T-helper 17 cell (primary cell): ENCODE measurements at regions not wholly inside any gene's neighbourhood (a gene's known extent, or its start where the extent isn't known, plus 50 kb on each side); places are given as distances from the start of the nearest gene placed in this dataset.
"Not testable (repeated sequence)": the region's sequence is repeated elsewhere in the genome, so short reads cannot be mapped to it uniquely, and the experiment has no call there.

ENCODE experiments used
- ATAC-seq: fragments of 150-1000 bp; cut with Tn5 transposase; 2 replicates; pipeline ENCODE4 v1.10.0; 2021; ENCODE audit warnings: mild to moderate bottlenecking, moderate library complexity
- DNase-seq, 3 donors: peaks; one replicate each; pipeline versions ENCODE4 v3.0.0 to v3.0.0-alpha.2; 2020 to 2021
- H3K9me3 ChIP-seq: one replicate; pipeline ENCODE4 v1.7.0; 2013; ENCODE audit warnings: low read length, mild to moderate bottlenecking; ENCODE audit not compliant: control insufficient read depth, poor library complexity, severe bottlenecking
- H3K27ac Mint-ChIP-seq: one replicate; pipeline ENCODE4 v1.8.0; 2022; ENCODE audit warnings: mild to moderate bottlenecking, moderate library complexity, mixed read lengths
- H3K27me3 Mint-ChIP-seq: one replicate; pipeline ENCODE4 v1.8.0; 2022; ENCODE audit warnings: mixed read lengths
- H3K36me3 Mint-ChIP-seq: one replicate; pipeline ENCODE4 v1.8.0; 2022; ENCODE audit warnings: low read depth, mixed read lengths
- H3K4me1 Mint-ChIP-seq: one replicate; pipeline ENCODE4 v1.8.0; 2022; ENCODE audit warnings: mild to moderate bottlenecking, mixed read lengths
- H3K4me3 Mint-ChIP-seq: one replicate; pipeline ENCODE4 v1.8.0; 2022; ENCODE audit warnings: mild to moderate bottlenecking, moderate library complexity, mixed read lengths

DNA sequence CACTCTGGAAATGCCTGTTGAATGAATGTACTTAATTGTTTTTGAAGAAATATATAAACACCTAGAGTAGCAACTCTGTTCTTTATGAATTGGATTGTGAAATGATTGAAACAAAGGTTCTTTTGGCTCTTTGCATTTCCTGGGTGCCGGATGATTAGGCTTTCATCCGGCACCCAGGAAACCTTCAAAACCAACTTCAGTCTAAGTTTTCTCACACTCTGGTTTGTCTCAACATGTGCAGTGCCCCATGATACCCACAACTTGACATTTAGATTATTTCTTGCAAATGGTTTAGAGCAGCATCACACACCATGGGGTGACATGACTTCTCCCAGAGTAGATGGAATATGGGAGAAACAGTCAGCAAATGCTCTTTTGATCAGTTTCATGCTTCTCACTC is 354.9 kb downstream of the BARHL2 start:
- H3K27me3 Mint-ChIP-seq = peaks cover 4% of the 10 kb centered on the region

GRCh38 chr1:90361026-90361425 is 356.1 kb downstream of the BARHL2 start:
- H3K4me3 Mint-ChIP-seq = no peak overlapping the region
- DNase-seq (no peak), ATAC-seq (no peak)
- no peak overlapping the region for H3K27ac Mint-ChIP-seq
- no peaks in the 10 kb centered on the region for H3K9me3 ChIP-seq
- H3K27me3 Mint-ChIP-seq = peaks cover 4% of the 10 kb centered on the region
- H3K36me3 Mint-ChIP-seq = no peaks in the 10 kb centered on the region
- H3K4me1 Mint-ChIP-seq = no peaks in the 10 kb centered on the region

More for the DNA sequence above, 354.9 kb downstream of the BARHL2 start:
- DNase-seq (no peak), ATAC-seq (no peak)
- Mint-ChIP-seq H3K4me1 (no peaks in the 10 kb centered on the region), H3K36me3 (no peaks in the 10 kb centered on the region), H3K4me3 (no peak overlapping the region), H3K27ac (no peak overlapping the region)
- no peaks in the 10 kb centered on the region for H3K9me3 ChIP-seq

- ATAC-seq (no peak), DNase-seq (no peak)
- peaks cover 9% of the 10 kb centered on the region for H3K27me3 Mint-ChIP-seq
- H3K27ac Mint-ChIP-seq = no peak overlapping the region
- no peaks in the 10 kb centered on the region for H3K4me1 Mint-ChIP-seq
- no peaks in the 10 kb centered on the region for H3K9me3 ChIP-seq
- H3K36me3 Mint-ChIP-seq = no peaks in the 10 kb centered on the region
- no peak overlapping the region for H3K4me3 Mint-ChIP-seq
These were observed 357.1 kb downstream of the BARHL2 start for GRCh38 chr1:90359994-90360393.

GRCh38 chr1:90358448-90358847 is 358.7 kb downstream of the BARHL2 start:
- Mint-ChIP-seq H3K4me3 (no peak overlapping the region), H3K4me1 (no peaks in the 10 kb centered on the region)
- no peak for ATAC-seq

GRCh38 chr1:90357995-90358394 is 359.1 kb downstream of the BARHL2 start:
- H3K36me3 Mint-ChIP-seq = no peaks in the 10 kb centered on the region
- no peaks in the 10 kb centered on the region for H3K4me1 Mint-ChIP-seq
- H3K9me3 ChIP-seq = no peaks in the 10 kb centered on the region
- DNase-seq (no peak), ATAC-seq (no peak)
- H3K4me3 Mint-ChIP-seq = no peak overlapping the region
- no peak overlapping the region for H3K27ac Mint-ChIP-seq
- peaks cover 9% of the 10 kb centered on the region for H3K27me3 Mint-ChIP-seq

More at GRCh38 chr1:90358448-90358847, 358.7 kb downstream of the BARHL2 start:
- Mint-ChIP-seq H3K36me3 (no peaks in the 10 kb centered on the region), H3K27ac (no peak overlapping the region), H3K27me3 (peaks cover 9% of the 10 kb centered on the region)
- no peaks in the 10 kb centered on the region for H3K9me3 ChIP-seq
- DNase-seq = no peak

GRCh38 chr1:90356991-90357390 is 360.1 kb downstream of the BARHL2 start:
- H3K27me3 Mint-ChIP-seq = peaks cover 9% of the 10 kb centered on the region
- H3K4me1 Mint-ChIP-seq = no peaks in the 10 kb centered on the region
- DNase-seq = no peak
- H3K9me3 ChIP-seq = no peaks in the 10 kb centered on the region
- no peak overlapping the region for H3K27ac Mint-ChIP-seq
- H3K4me3 Mint-ChIP-seq = no peak overlapping the region
- H3K36me3 Mint-ChIP-seq = no peaks in the 10 kb centered on the region
- ATAC-seq = no peak

- H3K9me3 ChIP-seq = no peaks in the 10 kb centered on the region
- Mint-ChIP-seq H3K36me3 (no peaks in the 10 kb centered on the region), H3K27ac (no peak overlapping the region), H3K4me1 (no peaks in the 10 kb centered on the region), H3K4me3 (no peak overlapping the region), H3K27me3 (peaks cover 9% of the 10 kb centered on the region)
- no peak for ATAC-seq
- no peak for DNase-seq
These were observed 361.0 kb downstream of the BARHL2 start for GRCh38 chr1:90356101-90356500.

- Mint-ChIP-seq H3K4me1 (no peaks in the 10 kb centered on the region), H3K27me3 (peaks cover 5% of the 10 kb centered on the region), H3K27ac (no peak overlapping the region), H3K36me3 (no peaks in the 10 kb centered on the region), H3K4me3 (no peak overlapping the region)
- H3K9me3 ChIP-seq = no peaks in the 10 kb centered on the region
- ATAC-seq = no peak
- DNase-seq = no peak
These were observed 359.8 kb downstream of the ZNF326 start for GRCh38 chr1:90354704-90355103.

DNA sequence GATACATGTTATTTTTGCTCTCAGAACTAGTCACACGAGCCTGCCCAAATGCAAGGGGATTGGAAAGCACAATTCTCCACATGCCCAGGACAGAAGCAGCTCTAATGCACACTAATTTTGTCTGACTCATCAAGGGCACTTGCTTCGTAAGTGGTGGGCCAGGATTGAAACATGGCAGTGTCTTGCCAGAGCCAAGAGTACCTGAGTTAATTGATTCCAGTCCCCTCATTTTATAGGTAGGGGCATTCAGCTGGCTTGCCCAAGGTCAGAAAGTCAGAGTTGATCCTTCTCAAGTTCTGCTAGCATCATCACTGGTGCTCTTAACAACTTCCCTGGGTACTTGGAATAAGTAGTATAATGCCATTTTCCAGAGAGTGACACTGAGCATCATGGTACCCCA is 356.1 kb downstream of the ZNF326 start:
- Mint-ChIP-seq H3K36me3 (no peaks in the 10 kb centered on the region), H3K4me3 (no peak overlapping the region), H3K27ac (no peak overlapping the region), H3K4me1 (no peaks in the 10 kb centered on the region), H3K27me3 (peaks cover 5% of the 10 kb centered on the region)
- no peaks in the 10 kb centered on the region for H3K9me3 ChIP-seq
- DNase-seq = no peak
- no peak for ATAC-seq

GRCh38 chr1:90349510-90349909 is 354.6 kb downstream of the ZNF326 start:
- Mint-ChIP-seq H3K4me3 (no peak overlapping the region), H3K27ac (no peak overlapping the region), H3K27me3 (no peaks in the 10 kb centered on the region), H3K36me3 (no peaks in the 10 kb centered on the region), H3K4me1 (no peaks in the 10 kb centered on the region)
- DNase-seq (no peak), ATAC-seq (no peak)
- no peaks in the 10 kb centered on the region for H3K9me3 ChIP-seq

DNA sequence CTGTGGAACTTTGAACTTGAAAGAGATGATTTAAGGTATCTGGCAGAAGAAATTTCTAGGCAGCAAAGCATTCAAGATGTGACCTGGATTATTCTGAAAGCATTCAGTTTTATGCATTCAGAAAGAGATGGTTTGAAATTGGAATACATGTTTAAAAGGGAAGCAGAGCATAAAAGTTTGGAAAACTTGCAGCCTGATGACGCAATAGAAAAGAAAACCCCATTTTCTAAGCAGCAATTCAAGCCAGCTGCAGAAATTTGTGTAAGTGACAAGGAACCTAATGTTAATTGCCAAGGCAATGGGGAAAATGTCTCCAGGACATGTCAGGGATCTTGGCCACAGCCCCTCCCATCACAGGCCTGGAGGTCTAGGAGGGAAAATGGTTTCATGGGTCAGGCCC is 354.0 kb downstream of the ZNF326 start:
- Mint-ChIP-seq H3K4me1 (no peaks in the 10 kb centered on the region), H3K36me3 (no peaks in the 10 kb centered on the region), H3K4me3 (no peak overlapping the region), H3K27me3 (no peaks in the 10 kb centered on the region), H3K27ac (no peak overlapping the region)
- no peak for ATAC-seq
- no peaks in the 10 kb centered on the region for H3K9me3 ChIP-seq
- no peak for DNase-seq

DNA sequence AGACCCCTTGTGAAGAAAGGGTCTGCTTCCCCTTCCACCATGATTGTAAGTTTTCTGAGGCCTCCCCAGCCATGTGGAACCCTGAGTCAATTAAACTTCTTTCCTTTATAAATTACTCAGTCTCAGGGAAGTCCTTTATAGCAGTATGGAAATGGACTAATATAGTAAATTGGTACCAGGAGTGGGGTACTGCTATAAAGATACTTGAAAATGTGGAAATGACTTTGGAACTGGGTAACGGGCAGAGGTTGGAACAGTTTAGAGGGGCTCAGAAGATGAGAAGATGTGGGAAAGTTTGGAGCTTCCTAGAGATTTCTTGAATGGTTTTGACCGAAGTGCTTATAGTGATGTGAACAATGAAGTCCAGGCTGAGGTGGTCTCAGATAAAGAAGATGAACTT is 353.5 kb downstream of the ZNF326 start:
- H3K4me3 Mint-ChIP-seq, ATAC-seq, H3K4me1 Mint-ChIP-seq, DNase-seq, H3K36me3 Mint-ChIP-seq, H3K27me3 Mint-ChIP-seq, H3K9me3 ChIP-seq, H3K27ac Mint-ChIP-seq: not testable (repeated sequence)

DNA sequence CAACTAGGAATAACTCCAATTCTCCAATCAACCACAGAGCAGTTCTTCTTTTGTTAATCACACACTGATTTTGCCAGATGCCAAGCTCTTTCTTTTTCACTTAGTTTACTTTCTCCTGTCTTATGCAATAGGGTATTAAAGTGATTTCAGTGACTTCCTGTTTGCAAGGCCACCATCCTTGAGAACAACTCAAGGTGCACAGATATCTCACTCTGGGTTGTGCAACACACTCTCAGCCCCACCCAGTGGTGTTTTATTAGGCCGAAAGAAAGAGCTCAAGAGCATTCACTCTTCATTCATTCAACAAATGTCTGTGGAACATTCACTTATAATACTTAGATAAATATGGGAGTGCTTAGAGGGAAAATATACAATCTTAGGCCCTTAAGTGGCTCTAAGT is 352.5 kb downstream of the ZNF326 start:
- no peaks in the 10 kb centered on the region for H3K4me1 Mint-ChIP-seq
- no peak overlapping the region for H3K4me3 Mint-ChIP-seq
- no peak overlapping the region for H3K27ac Mint-ChIP-seq
- H3K36me3 Mint-ChIP-seq = no peaks in the 10 kb centered on the region
- H3K27me3 Mint-ChIP-seq = no peaks in the 10 kb centered on the region
- ATAC-seq (no peak), DNase-seq (no peak)
- H3K9me3 ChIP-seq = no peaks in the 10 kb centered on the region

DNA sequence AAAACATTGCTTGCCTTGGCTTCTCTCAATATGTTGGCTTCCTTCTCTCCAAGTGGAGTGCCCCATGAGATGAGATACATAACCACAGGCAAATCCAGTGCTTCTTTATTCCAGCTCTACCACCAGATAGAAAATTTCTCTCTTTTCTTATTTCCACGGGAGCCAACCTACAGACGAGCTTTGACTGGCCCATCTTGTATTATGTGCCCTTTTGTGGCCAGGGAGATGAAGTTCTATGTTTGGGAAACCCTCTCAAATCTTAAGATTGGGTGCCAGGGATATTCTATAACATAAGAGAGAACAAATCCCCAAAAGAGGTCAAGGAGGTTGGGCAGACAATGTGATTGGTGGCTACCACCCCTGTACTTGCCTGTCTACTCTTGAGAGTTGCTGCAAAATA is 351.8 kb downstream of the ZNF326 start:
- H3K9me3 ChIP-seq = no peaks in the 10 kb centered on the region
- H3K4me3 Mint-ChIP-seq = no peak overlapping the region
- no peaks in the 10 kb centered on the region for H3K27me3 Mint-ChIP-seq
- no peak for DNase-seq
- H3K4me1 Mint-ChIP-seq = no peaks in the 10 kb centered on the region
- H3K27ac Mint-ChIP-seq = no peak overlapping the region
- ATAC-seq = no peak
- no peaks in the 10 kb centered on the region for H3K36me3 Mint-ChIP-seq

DNA sequence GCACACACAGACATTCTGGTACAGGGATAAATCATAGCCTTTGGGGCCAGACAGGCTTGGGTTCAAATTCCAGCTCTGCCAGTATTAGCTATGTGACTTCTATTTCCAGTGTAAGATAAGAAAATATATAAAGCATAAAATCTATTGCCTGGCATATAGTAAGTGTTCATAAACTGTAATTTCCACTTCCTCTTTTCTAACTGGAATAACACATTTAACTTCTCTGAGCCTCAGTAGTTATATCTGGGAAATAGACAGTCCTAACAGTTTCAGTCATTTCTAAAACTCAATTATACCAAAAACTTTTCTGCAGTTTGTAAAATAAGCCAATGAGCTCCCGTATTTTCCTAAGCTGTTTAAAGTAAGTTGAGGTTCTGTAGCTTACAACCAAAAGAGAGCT is 351.4 kb downstream of the ZNF326 start:
- DNase-seq = no peak

More for the DNA sequence above, 351.4 kb downstream of the ZNF326 start:
- no peak for ATAC-seq
- no peaks in the 10 kb centered on the region for H3K9me3 ChIP-seq
- Mint-ChIP-seq H3K27ac (no peak overlapping the region), H3K4me1 (no peaks in the 10 kb centered on the region), H3K27me3 (no peaks in the 10 kb centered on the region), H3K36me3 (no peaks in the 10 kb centered on the region), H3K4me3 (no peak overlapping the region)
